T-helper 2 cell treated with Interferon-gamma antibody and Interleukin-4, amounts not matched to agents 5 μg/mL and 100 μg/mL, for 36 hours (primary cell): ENCODE measurements at regions not wholly inside any gene's neighbourhood (a gene's known extent, or its start where the extent isn't known, plus 50 kb on each side); places are given as distances from the start of the nearest gene placed in this dataset.

ENCODE experiments used
- DNase-seq: peaks from one replicate; pipeline ENCODE4 v3.0.0; 2021; ENCODE audit warnings: low spot score
- H3K27ac Mint-ChIP-seq: one replicate; pipeline ENCODE4 v1.8.0; 2021; ENCODE audit warnings: mild to moderate bottlenecking, mixed read lengths
- H3K27me3 Mint-ChIP-seq: one replicate; pipeline ENCODE4 v1.8.0; 2021; ENCODE audit warnings: low read depth, mixed read lengths
- H3K36me3 Mint-ChIP-seq: one replicate; pipeline ENCODE4 v1.8.0; 2021; ENCODE audit warnings: low read depth, mixed read lengths
- H3K4me1 Mint-ChIP-seq: one replicate; pipeline ENCODE4 v1.8.0; 2021; ENCODE audit warnings: low read depth, mixed read lengths
- H3K4me3 Mint-ChIP-seq: one replicate; pipeline ENCODE4 v1.8.0; 2022; ENCODE audit warnings: mild to moderate bottlenecking, moderate library complexity, mixed read lengths
- H3K9me3 Mint-ChIP-seq: one replicate; pipeline ENCODE4 v1.8.0; 2021; ENCODE audit warnings: mixed read lengths

DNA sequence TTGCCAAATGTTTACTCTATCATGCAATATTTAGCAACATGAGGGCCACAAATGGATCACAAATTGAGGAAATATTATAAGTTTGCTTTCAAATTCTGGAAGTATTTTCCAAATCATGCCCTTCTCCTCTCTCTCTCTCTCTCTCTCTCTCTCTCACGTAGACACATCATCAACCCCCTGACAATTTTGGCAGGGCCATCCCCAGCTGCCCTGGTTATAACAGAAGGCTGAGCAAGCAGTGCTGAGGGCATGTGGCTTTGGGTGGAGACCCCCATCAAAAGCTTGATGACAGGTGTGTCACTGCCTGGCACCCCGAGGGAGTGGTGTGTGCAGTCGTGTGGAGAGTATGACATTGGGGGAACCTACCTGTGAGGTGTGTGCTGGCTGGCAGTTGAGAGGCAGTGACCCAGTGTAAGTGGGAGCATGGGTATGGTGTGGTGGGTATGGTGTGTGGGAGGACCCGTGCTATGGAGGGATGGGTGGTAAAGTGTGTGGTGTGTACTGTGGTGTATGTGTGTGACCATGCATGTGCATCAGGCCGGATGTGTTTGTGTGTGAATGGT, 224.5 kb downstream of the TTC32 start:
- Mint-ChIP-seq H3K4me3 (no peak overlapping the region), H3K27me3 (peaks cover 2% of the 10 kb centered on the region), H3K27ac (no peak overlapping the region), H3K4me1 (no peaks in the 10 kb centered on the region), H3K9me3 (no peaks in the 10 kb centered on the region), H3K36me3 (no peaks in the 10 kb centered on the region)
- no peak for DNase-seq

DNA sequence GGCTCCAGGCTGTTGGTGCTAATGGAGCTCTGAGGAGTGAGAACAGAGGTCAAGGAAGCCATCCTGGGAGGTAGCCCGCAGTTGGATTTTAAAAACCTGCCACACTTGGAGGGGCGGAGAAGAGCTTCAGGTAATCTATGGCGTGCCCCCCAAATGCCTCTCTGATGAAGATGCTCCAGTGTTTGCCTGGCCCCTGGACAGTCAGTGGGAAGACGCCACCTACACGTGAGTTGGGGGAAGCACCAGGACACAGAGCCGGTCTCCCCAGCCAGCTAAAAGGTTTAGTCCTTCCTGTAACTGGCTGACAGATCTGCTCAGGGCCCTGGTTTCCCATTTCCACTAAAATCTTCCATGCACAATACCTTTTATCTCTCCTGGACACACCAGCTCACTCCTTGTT, 225.0 kb downstream of the TTC32 start:
- Mint-ChIP-seq H3K4me3 (no peak overlapping the region), H3K4me1 (no peaks in the 10 kb centered on the region), H3K27ac (no peak overlapping the region), H3K9me3 (no peaks in the 10 kb centered on the region), H3K36me3 (no peaks in the 10 kb centered on the region), H3K27me3 (peaks cover 2% of the 10 kb centered on the region)
- DNase-seq, result no peak

GRCh38 chr2:19675856-19676460, 225.8 kb downstream of the TTC32 start:
- Mint-ChIP-seq H3K27ac (no peak overlapping the region), H3K4me3 (no peak overlapping the region), H3K36me3 (no peaks in the 10 kb centered on the region), H3K4me1 (no peaks in the 10 kb centered on the region), H3K27me3 (peaks cover 2% of the 10 kb centered on the region), H3K9me3 (no peaks in the 10 kb centered on the region)
- DNase-seq, result no peak

DNA sequence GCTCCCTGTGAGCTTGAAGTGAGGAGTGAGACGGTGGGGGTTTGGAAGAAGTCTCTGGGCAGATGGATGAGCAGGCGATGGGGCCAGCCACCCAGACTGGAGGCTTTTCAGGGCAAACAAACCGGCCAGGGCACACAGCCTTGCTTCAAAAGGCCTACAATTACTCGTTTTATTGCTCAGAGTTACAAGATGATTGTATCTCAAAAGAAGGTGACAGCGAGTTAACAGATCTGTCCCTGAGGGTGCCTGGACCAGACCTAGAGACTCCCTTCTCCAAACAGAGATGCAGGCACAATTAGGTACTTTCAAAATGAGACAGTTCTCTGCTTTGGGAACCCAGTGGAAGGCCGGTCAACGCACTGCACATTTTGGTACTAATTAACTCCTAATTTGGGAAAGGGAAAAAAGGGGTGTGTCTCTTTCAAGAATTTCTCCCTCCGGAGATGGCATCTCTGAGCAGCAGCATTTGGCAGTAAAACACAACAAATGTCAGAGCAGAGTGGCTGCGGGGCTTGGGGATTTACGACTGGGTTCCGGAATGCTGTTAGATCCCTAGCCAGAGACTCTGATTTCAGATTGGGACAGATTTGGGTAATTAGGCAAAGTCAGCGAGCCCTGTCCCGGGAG, 226.7 kb downstream of the TTC32 start:
- Mint-ChIP-seq H3K9me3 (no peaks in the 10 kb centered on the region), H3K36me3 (no peaks in the 10 kb centered on the region), H3K4me3 (no peak overlapping the region), H3K27ac (no peak overlapping the region), H3K27me3 (peaks cover 4% of the 10 kb centered on the region), H3K4me1 (no peaks in the 10 kb centered on the region)
- DNase-seq, result no peak

DNA sequence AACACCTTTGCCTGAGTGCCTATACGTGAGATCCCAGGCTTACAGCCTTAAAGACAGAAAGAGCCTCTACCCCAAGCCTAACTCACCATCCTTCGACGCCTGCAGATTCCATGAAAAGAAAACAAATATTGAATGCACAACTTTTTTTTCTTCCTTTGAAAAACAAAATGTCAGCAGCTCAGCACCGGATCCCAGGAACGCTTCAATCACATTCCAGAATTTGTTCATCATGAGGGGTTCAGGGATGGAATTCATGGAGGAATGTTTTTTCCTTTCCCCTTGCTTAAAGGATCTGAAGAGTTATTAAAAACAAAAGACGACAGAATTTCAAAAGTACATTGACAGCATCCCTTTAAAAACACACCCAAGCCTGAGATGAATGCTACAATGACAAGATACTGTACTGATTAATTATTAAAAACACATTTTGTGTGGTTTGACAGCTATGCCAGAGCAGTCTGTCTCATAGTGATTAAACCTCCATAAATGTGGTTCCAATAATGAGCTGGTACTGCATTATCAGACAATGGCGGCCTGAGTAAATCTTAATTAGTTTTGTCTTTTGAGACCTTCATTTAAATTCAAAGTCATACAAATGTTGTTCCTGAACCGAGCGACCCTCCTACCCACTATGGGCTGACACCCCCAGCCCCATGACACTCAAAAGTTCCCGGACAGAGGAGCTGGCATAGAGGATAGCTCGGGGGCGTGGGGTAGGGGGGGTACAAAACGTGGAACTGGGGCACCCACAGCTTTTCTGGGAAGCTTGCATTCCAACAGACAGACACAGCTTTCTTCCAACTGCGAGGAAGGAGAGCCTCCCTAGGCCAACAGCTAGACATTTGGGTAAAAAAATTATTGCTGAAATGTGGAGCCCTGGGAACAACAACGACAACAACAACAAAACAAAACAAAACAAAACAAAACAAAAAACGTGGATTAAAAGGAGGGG, 227.5 kb downstream of the TTC32 start:
- no peaks in the 10 kb centered on the region for H3K36me3 Mint-ChIP-seq

GRCh38 chr2:19673213-19673791, 228.5 kb downstream of the TTC32 start:
- no peak overlapping the region for H3K4me3 Mint-ChIP-seq
- H3K27ac Mint-ChIP-seq, result no peak overlapping the region
- H3K36me3 Mint-ChIP-seq, result no peaks in the 10 kb centered on the region
- H3K4me1 Mint-ChIP-seq, result no peaks in the 10 kb centered on the region
- H3K27me3 Mint-ChIP-seq, result peaks cover 16% of the 10 kb centered on the region
- no peak for DNase-seq
- H3K9me3 Mint-ChIP-seq, result no peaks in the 10 kb centered on the region

More for the DNA sequence above, 227.5 kb downstream of the TTC32 start:
- Mint-ChIP-seq H3K9me3 (no peaks in the 10 kb centered on the region), H3K4me3 (no peak overlapping the region), H3K27me3 (peaks cover 10% of the 10 kb centered on the region), H3K4me1 (no peaks in the 10 kb centered on the region), H3K27ac (no peak overlapping the region)
- DNase-seq, result no peak

- Mint-ChIP-seq H3K9me3 (no peaks in the 10 kb centered on the region), H3K4me3 (no peak overlapping the region), H3K4me1 (no peaks in the 10 kb centered on the region), H3K27me3 (peaks cover 25% of the 10 kb centered on the region), H3K27ac (no peak overlapping the region), H3K36me3 (no peaks in the 10 kb centered on the region)
- DNase-seq, result no peak
These were observed 229.9 kb downstream of the TTC32 start for GRCh38 chr2:19671916-19672315.

- Mint-ChIP-seq H3K27ac (no peak overlapping the region), H3K4me1 (no peaks in the 10 kb centered on the region), H3K9me3 (no peaks in the 10 kb centered on the region), H3K27me3 (peaks cover 25% of the 10 kb centered on the region), H3K4me3 (no peak overlapping the region), H3K36me3 (no peaks in the 10 kb centered on the region)
- no peak for DNase-seq
These were observed 230.5 kb downstream of the TTC32 start for GRCh38 chr2:19671311-19671710.

GRCh38 chr2:19670303-19670702, 231.5 kb downstream of the TTC32 start:
- peaks cover 25% of the 10 kb centered on the region for H3K27me3 Mint-ChIP-seq
- H3K9me3 Mint-ChIP-seq, result no peaks in the 10 kb centered on the region
- no peaks in the 10 kb centered on the region for H3K36me3 Mint-ChIP-seq
- no peak overlapping the region for H3K4me3 Mint-ChIP-seq
- H3K4me1 Mint-ChIP-seq, result no peaks in the 10 kb centered on the region
- DNase-seq, result no peak
- no peak overlapping the region for H3K27ac Mint-ChIP-seq

- H3K27me3 Mint-ChIP-seq, result peaks cover 22% of the 10 kb centered on the region
- no peaks in the 10 kb centered on the region for H3K4me1 Mint-ChIP-seq
- H3K36me3 Mint-ChIP-seq, result no peaks in the 10 kb centered on the region
- DNase-seq, result no peak
- no peaks in the 10 kb centered on the region for H3K9me3 Mint-ChIP-seq
- H3K4me3 Mint-ChIP-seq, result no peak overlapping the region
- no peak overlapping the region for H3K27ac Mint-ChIP-seq
These were observed 232.2 kb downstream of the TTC32 start for GRCh38 chr2:19669559-19669958.

DNA sequence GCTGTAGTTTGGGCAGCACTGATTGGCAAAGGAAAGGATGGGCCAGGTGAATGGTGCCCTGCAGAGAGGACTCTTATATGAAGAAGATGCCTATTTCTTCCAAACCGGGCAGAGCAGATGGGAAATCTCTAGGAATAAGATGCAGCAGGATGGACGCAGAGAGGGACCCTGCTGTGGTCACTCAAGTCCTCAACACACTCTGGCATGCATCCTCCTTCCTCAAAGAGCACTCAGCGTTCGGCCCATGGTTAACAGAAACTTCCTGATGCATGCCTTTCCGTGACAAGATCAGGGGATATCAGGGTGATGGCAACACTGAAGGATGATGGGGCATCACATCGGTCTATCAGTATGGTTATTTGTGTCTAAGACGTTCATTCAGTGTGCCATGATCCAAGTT, 232.7 kb downstream of the TTC32 start:
- Mint-ChIP-seq H3K27me3 (peaks cover 22% of the 10 kb centered on the region), H3K27ac (no peak overlapping the region), H3K4me3 (no peak overlapping the region), H3K9me3 (no peaks in the 10 kb centered on the region), H3K36me3 (no peaks in the 10 kb centered on the region), H3K4me1 (no peaks in the 10 kb centered on the region)
- DNase-seq, result no peak

GRCh38 chr2:19667536-19667949, 234.2 kb downstream of the TTC32 start:
- H3K4me3 Mint-ChIP-seq, result no peak overlapping the region

DNA sequence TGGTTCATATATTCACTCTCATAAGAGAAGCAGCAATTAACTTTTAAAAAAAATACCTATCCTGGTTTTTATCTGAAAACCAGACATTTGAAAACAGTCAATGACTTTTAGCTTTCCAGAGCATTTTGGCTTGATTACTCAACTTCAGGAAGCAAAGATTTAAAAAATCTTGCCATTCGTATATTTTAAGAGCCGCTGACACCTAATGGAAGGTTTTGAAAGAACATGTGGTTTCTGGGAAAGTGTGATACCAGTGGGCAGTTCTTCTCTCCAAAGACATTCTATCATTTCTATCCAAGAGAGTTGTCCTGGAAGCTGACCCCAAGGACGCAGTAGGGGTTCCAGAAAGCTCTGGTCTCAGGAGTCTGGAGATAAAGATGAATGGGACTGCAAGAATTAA, 234.7 kb downstream of the TTC32 start:
- H3K36me3 Mint-ChIP-seq, result no peaks in the 10 kb centered on the region
- H3K9me3 Mint-ChIP-seq, result no peaks in the 10 kb centered on the region
- no peak overlapping the region for H3K27ac Mint-ChIP-seq
- no peak for DNase-seq
- H3K4me1 Mint-ChIP-seq, result no peaks in the 10 kb centered on the region
- no peak overlapping the region for H3K4me3 Mint-ChIP-seq
- H3K27me3 Mint-ChIP-seq, result peaks cover 22% of the 10 kb centered on the region

More at GRCh38 chr2:19667536-19667949, 234.2 kb downstream of the TTC32 start:
- H3K4me1 Mint-ChIP-seq, result no peaks in the 10 kb centered on the region
- peaks cover 22% of the 10 kb centered on the region for H3K27me3 Mint-ChIP-seq
- no peaks in the 10 kb centered on the region for H3K36me3 Mint-ChIP-seq
- DNase-seq, result no peak
- no peaks in the 10 kb centered on the region for H3K9me3 Mint-ChIP-seq
- no peak overlapping the region for H3K27ac Mint-ChIP-seq

- H3K36me3 Mint-ChIP-seq, result no peaks in the 10 kb centered on the region
These were observed 237.1 kb downstream of the TTC32 start for GRCh38 chr2:19664646-19665045.

More at GRCh38 chr2:19664646-19665045, 237.1 kb downstream of the TTC32 start:
- Mint-ChIP-seq H3K4me3 (no peak overlapping the region), H3K4me1 (no peaks in the 10 kb centered on the region), H3K27ac (no peak overlapping the region), H3K27me3 (peaks cover 17% of the 10 kb centered on the region), H3K9me3 (no peaks in the 10 kb centered on the region)
- DNase-seq, result no peak
